Suprapubic skin (tissue), 4 donors: ENCODE measurements at regions not wholly inside any gene's neighbourhood (a gene's known extent, or its start where the extent isn't known, plus 50 kb on each side); places are given as distances from the start of the nearest gene placed in this dataset.

Source experiments
- DNase-seq, 2 donors: peaks; one replicate each; pipeline ENCODE4 v3.0.0-alpha.2; 2019; ENCODE audit warnings: low spot score in 2 of 2
- H3K27ac ChIP-seq: fragments of 200-600 bp; sonication (generic); one replicate; pipeline ENCODE4 v1.5.1; 2019
- H3K27me3 ChIP-seq: fragments of 200-600 bp; sonication (generic); one replicate; pipeline ENCODE4 v1.5.1; 2019
- H3K36me3 ChIP-seq: fragments of 200-600 bp; sonication (generic); one replicate; pipeline ENCODE4 v1.5.1; 2019
- H3K4me1 ChIP-seq: fragments of 200-600 bp; sonication (generic); one replicate; pipeline ENCODE4 v1.5.1; 2019
- H3K4me3 ChIP-seq: fragments of 200-600 bp; sonication (generic); one replicate; pipeline ENCODE4 v1.5.1; 2019; ENCODE audit warnings: mild to moderate bottlenecking
- H3K9me3 ChIP-seq: fragments of 200-600 bp; sonication (generic); one replicate; pipeline ENCODE4 v1.5.1; 2019
- EP300 ChIP-seq: sonication (generic); formaldehyde crosslinking; IDR thresholded peaks from one replicate; pipeline ENCODE4 v1.6.1; 2017; ENCODE audit warnings: antibody characterized with exemption
- POLR2A ChIP-seq, 2 donors: fragments of 450-650 bp; IDR thresholded peaks; one replicate each; pipeline ENCODE4 v1.6.1; 2017; ENCODE audit warnings: antibody characterized with exemption in 2 of 2, mild to moderate bottlenecking in 2 of 2, moderate library complexity in 2 of 2
- POLR2AphosphoS5 ChIP-seq, 3 donors: sonication (generic); formaldehyde crosslinking; IDR thresholded peaks; one replicate each; pipeline ENCODE4 v1.6.1; 2017; ENCODE audit warnings: antibody characterized with exemption in 3 of 3
- WGBS: methylation state at CpG from one replicate; pipeline ENCODE4 v1.1.5; 2018; 5-methylcytosine and 5-hydroxymethylcytosine counted together
- TF ChIP-seq, protein P1 (sequence below), 2 donors: fragments of 200-600 bp in 1 of 2; fragments of 450-650 bp in 1 of 2; sonication (generic) in 1 of 2; IDR thresholded peaks; one replicate each; pipeline ENCODE4 v1.5.1; 2016 to 2019; ENCODE audit warnings: antibody characterized with exemption in 2 of 2, mild to moderate bottlenecking in 1 of 2, moderate library complexity in 1 of 2

GRCh38 chr14:44099743-44100488, 407.2 kb downstream of the FSCB start:
- DNase-seq = no peak
- Histone ChIP-seq H3K36me3 (no peaks in the 10 kb centered on the region), H3K9me3 (no peaks in the 10 kb centered on the region), H3K4me1 (no peaks in the 10 kb centered on the region), H3K27ac (no peak overlapping the region), H3K4me3 (no peak overlapping the region), H3K27me3 (no peaks in the 10 kb centered on the region)
- no peak for TF ChIP-seq POLR2A (IDR thresholded peaks at IDR 0.05)
- TF ChIP-seq EP300 = no peak
- TF ChIP-seq, protein P1, sequence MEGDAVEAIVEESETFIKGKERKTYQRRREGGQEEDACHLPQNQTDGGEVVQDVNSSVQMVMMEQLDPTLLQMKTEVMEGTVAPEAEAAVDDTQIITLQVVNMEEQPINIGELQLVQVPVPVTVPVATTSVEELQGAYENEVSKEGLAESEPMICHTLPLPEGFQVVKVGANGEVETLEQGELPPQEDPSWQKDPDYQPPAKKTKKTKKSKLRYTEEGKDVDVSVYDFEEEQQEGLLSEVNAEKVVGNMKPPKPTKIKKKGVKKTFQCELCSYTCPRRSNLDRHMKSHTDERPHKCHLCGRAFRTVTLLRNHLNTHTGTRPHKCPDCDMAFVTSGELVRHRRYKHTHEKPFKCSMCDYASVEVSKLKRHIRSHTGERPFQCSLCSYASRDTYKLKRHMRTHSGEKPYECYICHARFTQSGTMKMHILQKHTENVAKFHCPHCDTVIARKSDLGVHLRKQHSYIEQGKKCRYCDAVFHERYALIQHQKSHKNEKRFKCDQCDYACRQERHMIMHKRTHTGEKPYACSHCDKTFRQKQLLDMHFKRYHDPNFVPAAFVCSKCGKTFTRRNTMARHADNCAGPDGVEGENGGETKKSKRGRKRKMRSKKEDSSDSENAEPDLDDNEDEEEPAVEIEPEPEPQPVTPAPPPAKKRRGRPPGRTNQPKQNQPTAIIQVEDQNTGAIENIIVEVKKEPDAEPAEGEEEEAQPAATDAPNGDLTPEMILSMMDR (IDR thresholded peaks at IDR 0.05) = no peak
- no peak for TF ChIP-seq POLR2AphosphoS5 (IDR thresholded peaks at IDR 0.05)
- 51% methylated on average over 1 of the region's 1 CpG for WGBS

DNA sequence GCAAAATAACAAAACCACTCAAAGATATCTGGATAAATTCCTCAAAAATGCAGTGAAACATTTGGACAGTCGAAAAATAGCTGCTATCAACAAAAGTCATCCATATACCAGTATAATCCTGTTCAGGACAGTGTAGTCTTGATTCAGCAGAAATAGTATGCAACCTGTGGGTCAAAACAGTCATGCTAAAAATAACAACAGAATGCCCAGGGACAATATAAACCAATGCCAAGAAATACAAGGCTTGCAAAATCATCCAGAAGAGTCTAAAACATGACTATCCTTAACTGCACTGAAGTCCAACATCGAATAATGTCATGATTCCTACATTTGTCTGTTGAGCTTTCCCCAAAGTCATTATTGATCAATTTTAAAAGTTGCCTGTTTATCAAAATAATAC, 425.9 kb downstream of the FSCB start:
- H3K36me3 ChIP-seq = no peaks in the 10 kb centered on the region
- WGBS = 64% methylated on average over 2 of the region's 2 CpGs
- no peak for DNase-seq
- no peaks in the 10 kb centered on the region for H3K27me3 ChIP-seq
- H3K9me3 ChIP-seq = no peaks in the 10 kb centered on the region
- no peak for TF ChIP-seq POLR2AphosphoS5 (IDR thresholded peaks at IDR 0.05)
- no peak for TF ChIP-seq EP300
- TF ChIP-seq, protein P1 (IDR thresholded peaks at IDR 0.05) = no peak
- TF ChIP-seq POLR2A (IDR thresholded peaks at IDR 0.05) = no peak
- H3K4me1 ChIP-seq = no peaks in the 10 kb centered on the region
- H3K4me3 ChIP-seq = no peak overlapping the region
- no peak overlapping the region for H3K27ac ChIP-seq

DNA sequence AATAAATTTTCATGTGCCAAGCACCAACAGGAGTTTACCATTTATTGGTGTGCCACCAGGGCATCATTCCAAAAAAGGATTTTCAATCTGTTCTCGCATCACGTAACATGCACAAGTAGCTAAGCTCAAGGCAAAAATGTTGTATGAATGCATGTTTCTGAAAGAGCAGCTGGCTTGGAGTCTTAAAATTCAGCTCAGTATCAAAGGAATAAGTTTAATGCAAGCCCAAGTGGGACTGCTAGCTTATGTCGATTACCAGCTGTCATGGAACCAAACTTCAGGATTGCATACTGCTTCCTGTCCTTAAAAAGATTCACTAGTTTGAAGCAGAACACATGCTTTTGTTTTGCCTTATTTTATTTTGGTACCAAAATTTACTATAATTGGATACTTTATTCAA, 437.0 kb downstream of the FSCB start:
- no peak for TF ChIP-seq POLR2A (IDR thresholded peaks at IDR 0.05)
- TF ChIP-seq EP300 = no peak
- TF ChIP-seq, protein P1 (IDR thresholded peaks at IDR 0.05) = no peak
- no peak for TF ChIP-seq POLR2AphosphoS5 (IDR thresholded peaks at IDR 0.05)
- Histone ChIP-seq H3K4me3 (no peak overlapping the region), H3K4me1 (no peaks in the 10 kb centered on the region), H3K27me3 (no peaks in the 10 kb centered on the region), H3K36me3 (no peaks in the 10 kb centered on the region), H3K27ac (no peak overlapping the region), H3K9me3 (no peaks in the 10 kb centered on the region)
- no peak for DNase-seq
- whole genome bisulfite sequencing = 67% methylated on average over 3 of the region's 3 CpGs

- H3K4me1 ChIP-seq = no peaks in the 10 kb centered on the region
- no peak overlapping the region for H3K4me3 ChIP-seq
- no peak for TF ChIP-seq POLR2AphosphoS5 (IDR thresholded peaks at IDR 0.05)
- no peak for TF ChIP-seq EP300
- TF ChIP-seq POLR2A (IDR thresholded peaks at IDR 0.05) = no peak
- TF ChIP-seq, protein P1 (IDR thresholded peaks at IDR 0.05) = no peak
- no peaks in the 10 kb centered on the region for H3K9me3 ChIP-seq
- no peaks in the 10 kb centered on the region for H3K27me3 ChIP-seq
- H3K36me3 ChIP-seq = no peaks in the 10 kb centered on the region
- WGBS = 71% methylated on average over 3 of the region's 3 CpGs
- H3K27ac ChIP-seq = no peak overlapping the region
- no peak for DNase-seq
These were observed 453.7 kb downstream of the FSCB start for GRCh38 chr14:44053422-44053821.

DNA sequence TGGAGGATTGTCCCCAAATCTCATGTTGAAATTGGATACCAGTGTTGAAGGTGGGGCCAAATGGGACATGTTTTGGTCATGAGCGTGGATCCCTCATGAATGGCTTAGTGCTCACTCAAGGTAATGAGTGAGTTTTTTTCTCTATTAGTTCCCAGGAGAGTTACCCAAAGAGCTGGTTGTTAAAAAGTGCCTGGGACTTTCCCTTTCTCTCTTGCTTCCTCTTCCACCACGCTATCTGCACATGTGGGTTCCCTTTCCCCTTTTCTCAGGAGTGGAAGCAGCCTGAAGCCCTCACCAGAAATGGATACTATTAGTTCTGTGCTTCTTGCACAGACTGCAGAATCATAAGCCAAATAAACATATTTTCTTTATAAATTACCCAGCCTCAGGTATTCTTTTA, 465.4 kb downstream of the FSCB start:
- no peaks in the 10 kb centered on the region for H3K9me3 ChIP-seq
- DNase-seq = no peak
- WGBS = 84% methylated on average over 2 of the region's 2 CpGs

More for the DNA sequence above, 465.4 kb downstream of the FSCB start:
- Histone ChIP-seq H3K4me1 (no peaks in the 10 kb centered on the region), H3K36me3 (no peaks in the 10 kb centered on the region), H3K27ac (no peak overlapping the region), H3K4me3 (no peak overlapping the region), H3K27me3 (no peaks in the 10 kb centered on the region)
- no peak for TF ChIP-seq POLR2AphosphoS5 (IDR thresholded peaks at IDR 0.05)
- no peak for TF ChIP-seq POLR2A (IDR thresholded peaks at IDR 0.05)
- TF ChIP-seq, protein P1 (IDR thresholded peaks at IDR 0.05) = no peak
- no peak for TF ChIP-seq EP300
